Gastrocnemius medialis (tissue), 4 donors: ENCODE measurements at regions not wholly inside any gene's neighbourhood (a gene's known extent, or its start where the extent isn't known, plus 50 kb on each side); places are given as distances from the start of the nearest gene placed in this dataset.

Experiments used
- POLR2A ChIP-seq, 2 donors: fragments of 450-650 bp; IDR thresholded peaks; one replicate each; pipeline ENCODE4 v1.6.1; 2017; ENCODE audit warnings: antibody characterized with exemption in 2 of 2, mild to moderate bottlenecking in 2 of 2, moderate library complexity in 2 of 2
- TF ChIP-seq, protein P1 (sequence below), 5 experiments: fragments of 450-650 bp in 3 of 5; fragments of 200-600 bp in 2 of 5; sonication (generic) in 2 of 5; IDR thresholded peaks in 4 of 5; conservative IDR thresholded peaks in 1 of 5; 1 replicate in 4 of 5; 2 replicates in 1 of 5; pipeline ENCODE4 v1.5.1; 2016 to 2019; ENCODE audit warnings: antibody characterized with exemption in 5 of 5, mild to moderate bottlenecking in 3 of 5, moderate library complexity in 3 of 5

GRCh38 chr10:57482259-57482658, 785.4 kb downstream of the IPMK start:
- TF ChIP-seq POLR2A (IDR thresholded peaks at IDR 0.05): no peak
- TF ChIP-seq, protein P1, sequence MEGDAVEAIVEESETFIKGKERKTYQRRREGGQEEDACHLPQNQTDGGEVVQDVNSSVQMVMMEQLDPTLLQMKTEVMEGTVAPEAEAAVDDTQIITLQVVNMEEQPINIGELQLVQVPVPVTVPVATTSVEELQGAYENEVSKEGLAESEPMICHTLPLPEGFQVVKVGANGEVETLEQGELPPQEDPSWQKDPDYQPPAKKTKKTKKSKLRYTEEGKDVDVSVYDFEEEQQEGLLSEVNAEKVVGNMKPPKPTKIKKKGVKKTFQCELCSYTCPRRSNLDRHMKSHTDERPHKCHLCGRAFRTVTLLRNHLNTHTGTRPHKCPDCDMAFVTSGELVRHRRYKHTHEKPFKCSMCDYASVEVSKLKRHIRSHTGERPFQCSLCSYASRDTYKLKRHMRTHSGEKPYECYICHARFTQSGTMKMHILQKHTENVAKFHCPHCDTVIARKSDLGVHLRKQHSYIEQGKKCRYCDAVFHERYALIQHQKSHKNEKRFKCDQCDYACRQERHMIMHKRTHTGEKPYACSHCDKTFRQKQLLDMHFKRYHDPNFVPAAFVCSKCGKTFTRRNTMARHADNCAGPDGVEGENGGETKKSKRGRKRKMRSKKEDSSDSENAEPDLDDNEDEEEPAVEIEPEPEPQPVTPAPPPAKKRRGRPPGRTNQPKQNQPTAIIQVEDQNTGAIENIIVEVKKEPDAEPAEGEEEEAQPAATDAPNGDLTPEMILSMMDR (IDR thresholded peaks at IDR 0.05 in 4 of 5, conservative IDR thresholded peaks at IDR 0.05 in 1 of 5): no peak
